HG03439 (cell line): ENCODE measurements at regions not wholly inside any gene's neighbourhood (a gene's known extent, or its start where the extent isn't known, plus 50 kb on each side); places are given as distances from the start of the nearest gene placed in this dataset.
"Not testable (repeated sequence)": the region's sequence is repeated elsewhere in the genome, so short reads cannot be mapped to it uniquely, and the experiment has no call there.

ENCODE experiments used
- ATAC-seq: cut with Tn5 transposase; IDR thresholded peaks from one replicate; pipeline ENCODE4 v1.9.1; 2021; ENCODE audit warnings: mild to moderate bottlenecking, moderate library complexity; ENCODE audit not compliant: unreplicated experiment

- ATAC-seq: no peak
Measured at GRCh38 chr6:14470101-14470500, 352.5 kb downstream of the CD83 start.

GRCh38 chr6:14470671-14471070, 353.1 kb downstream of the CD83 start:
- ATAC-seq: no peak

GRCh38 chr6:14472255-14472985, 354.8 kb downstream of the CD83 start:
- ATAC-seq: no peak

GRCh38 chr6:14472986-14473337, 355.4 kb downstream of the CD83 start:
- no peak for ATAC-seq

GRCh38 chr6:14474816-14475215, 357.2 kb downstream of the CD83 start:
- no peak for ATAC-seq

- no peak for ATAC-seq
Measured at GRCh38 chr6:14475306-14475705, 357.7 kb downstream of the CD83 start.

GRCh38 chr6:14476793-14477531, 359.4 kb downstream of the CD83 start:
- no peak for ATAC-seq

GRCh38 chr6:14477559-14477958, 360.0 kb downstream of the CD83 start:
- no peak for ATAC-seq

GRCh38 chr6:14478381-14479225, 361.0 kb downstream of the CD83 start:
- no peak for ATAC-seq

- not testable (repeated sequence) for ATAC-seq
Measured at GRCh38 chr6:14481946-14482345, 364.4 kb downstream of the CD83 start.

GRCh38 chr6:14487625-14488024, 370.1 kb downstream of the CD83 start:
- ATAC-seq: no peak

- ATAC-seq: no peak
Measured at GRCh38 chr6:14488180-14488579, 370.6 kb downstream of the CD83 start.

- ATAC-seq: no peak
Measured at GRCh38 chr6:14489445-14489844, 371.9 kb downstream of the CD83 start.

GRCh38 chr6:14498748-14499147, 381.2 kb downstream of the CD83 start:
- ATAC-seq: no peak

- ATAC-seq: no peak
Measured at GRCh38 chr6:14499309-14499708, 381.7 kb downstream of the CD83 start.

GRCh38 chr6:14499841-14500240, 382.3 kb downstream of the CD83 start:
- no peak for ATAC-seq

GRCh38 chr6:14500809-14501208, 383.2 kb downstream of the CD83 start:
- ATAC-seq: no peak

- no peak for ATAC-seq
Measured at GRCh38 chr6:14501240-14501639, 383.7 kb downstream of the CD83 start.

GRCh38 chr6:14501914-14502313, 384.3 kb downstream of the CD83 start:
- no peak for ATAC-seq

GRCh38 chr6:14502551-14502950, 385.0 kb downstream of the CD83 start:
- no peak for ATAC-seq

GRCh38 chr6:14505401-14505800, 387.8 kb downstream of the CD83 start:
- ATAC-seq: no peak
